Ramos (cell line): ENCODE measurements at regions not wholly inside any gene's neighbourhood (a gene's known extent, or its start where the extent isn't known, plus 50 kb on each side); places are given as distances from the start of the nearest gene placed in this dataset.

Experiments used
- in situ Hi-C: fragments of 300-500 bp; cut with MboI; formaldehyde crosslinking; loops from one replicate; pipeline ENCODE4 v1.14.3; 2022; ENCODE audit warnings: low sequenced_read_pairs; ENCODE audit not compliant: unreplicated experiment

DNA sequence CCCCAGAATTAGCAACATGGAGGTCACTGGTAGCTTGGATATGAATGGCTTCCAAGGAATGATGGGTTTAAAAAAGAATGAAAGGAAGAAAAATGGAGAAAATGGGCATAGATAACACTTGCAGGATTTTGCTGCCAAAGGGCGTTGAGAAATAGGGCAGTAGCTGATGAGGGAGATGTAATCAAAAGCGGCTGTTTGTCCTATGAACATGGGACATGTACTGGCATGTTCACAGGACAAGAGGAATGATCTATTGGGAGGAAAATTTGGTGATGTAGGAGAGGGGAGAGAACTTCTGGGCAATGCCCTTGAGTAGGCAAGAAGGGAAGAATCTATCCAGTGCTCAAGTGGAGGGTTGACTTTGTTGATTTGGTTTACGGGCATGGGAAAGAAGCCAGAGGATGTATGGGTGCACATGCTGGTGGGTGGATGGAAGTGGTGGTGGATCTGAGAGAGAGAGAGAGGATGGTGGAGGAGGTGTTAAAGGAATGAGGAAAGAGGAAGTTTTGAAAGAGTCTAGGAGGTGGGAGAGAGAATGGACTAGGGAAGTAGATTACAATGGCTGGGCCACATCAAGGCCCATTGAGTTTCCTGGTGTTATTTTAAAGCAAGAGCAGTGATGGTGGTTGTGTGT, 115.1 kb upstream of the MVB12B start:
- in situ Hi-C loops, result no loop called here

DNA sequence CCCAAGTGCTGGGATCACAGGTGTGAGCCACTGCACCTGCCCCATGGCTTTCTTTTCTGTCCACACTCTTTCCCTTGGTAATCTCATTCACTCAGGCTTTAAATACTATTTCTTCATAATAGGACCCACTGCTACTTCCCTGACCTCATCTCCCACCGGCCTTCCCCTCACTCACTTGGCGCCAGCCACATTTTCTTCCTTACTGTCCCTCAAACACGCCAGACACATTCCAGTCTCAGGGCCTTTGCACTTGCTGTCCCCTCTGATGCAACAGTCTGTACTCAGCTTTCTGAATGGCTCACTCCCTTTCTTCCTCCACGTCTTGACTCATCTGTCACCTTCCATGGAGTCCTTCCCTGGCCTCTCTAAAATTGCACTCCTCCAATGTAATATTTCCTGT, 111.1 kb upstream of the MVB12B start:
- in situ Hi-C loops, result no loop called here

DNA sequence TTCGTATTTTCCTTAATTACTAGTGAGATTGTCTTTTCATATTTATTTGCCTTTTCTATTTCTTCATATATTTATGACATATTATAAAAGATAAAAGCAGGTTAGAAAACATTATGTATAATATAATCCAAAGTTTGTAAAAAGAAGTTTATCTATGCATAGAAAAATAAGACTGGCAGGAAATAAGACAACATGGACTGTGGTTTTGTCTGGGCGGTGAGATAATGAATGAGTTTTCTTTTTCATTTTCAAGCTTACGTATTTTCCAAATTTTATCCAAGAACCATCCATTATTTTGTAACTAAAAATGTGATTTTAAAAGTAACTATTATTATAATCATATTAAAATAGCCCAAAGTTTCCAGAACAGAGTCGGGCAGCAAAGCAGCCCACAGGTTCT, 109.8 kb upstream of the MVB12B start:
- in situ Hi-C loops, result no loop called here

DNA sequence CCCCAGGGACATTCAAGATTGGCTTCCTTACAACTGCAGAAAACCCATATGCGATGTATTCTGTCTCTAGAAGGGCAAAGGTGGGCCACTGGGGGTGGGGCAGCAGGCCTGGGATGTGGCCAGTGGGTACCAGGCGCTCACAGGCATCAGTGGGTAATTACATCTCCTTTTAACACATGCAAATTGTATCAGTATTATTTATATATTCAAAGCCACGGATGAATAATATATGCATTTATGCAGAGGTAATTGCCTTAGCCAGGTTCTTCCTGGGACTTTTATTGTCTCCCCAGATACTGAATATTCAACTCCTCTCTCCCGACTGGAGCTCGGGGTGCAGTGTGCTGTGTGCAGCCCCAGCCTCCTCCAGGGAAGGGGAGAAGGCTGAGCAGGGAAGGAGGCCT, 109.4 kb upstream of the MVB12B start:
- in situ Hi-C loops, result no loop called here

DNA sequence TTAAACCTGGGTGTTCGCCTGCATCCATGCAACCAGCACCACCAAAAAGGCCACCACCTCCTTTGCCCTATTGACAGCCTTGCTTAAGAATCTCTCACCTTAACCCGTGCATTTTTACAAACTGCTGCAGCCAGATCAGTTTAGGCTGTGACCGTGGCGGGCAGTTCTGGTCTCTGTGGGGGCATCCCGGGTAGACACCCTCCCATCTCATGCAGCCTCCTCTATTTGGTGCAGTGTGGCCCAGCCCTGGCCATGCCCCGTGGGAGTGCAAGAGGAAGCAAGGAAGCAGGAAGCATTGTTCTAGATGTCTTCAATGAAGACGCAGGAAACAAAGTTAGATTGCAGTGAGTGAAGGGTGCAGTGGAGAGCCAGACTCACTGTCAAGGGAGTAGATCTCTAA, 108.8 kb upstream of the MVB12B start:
- in situ Hi-C loops, result no loop called here

DNA sequence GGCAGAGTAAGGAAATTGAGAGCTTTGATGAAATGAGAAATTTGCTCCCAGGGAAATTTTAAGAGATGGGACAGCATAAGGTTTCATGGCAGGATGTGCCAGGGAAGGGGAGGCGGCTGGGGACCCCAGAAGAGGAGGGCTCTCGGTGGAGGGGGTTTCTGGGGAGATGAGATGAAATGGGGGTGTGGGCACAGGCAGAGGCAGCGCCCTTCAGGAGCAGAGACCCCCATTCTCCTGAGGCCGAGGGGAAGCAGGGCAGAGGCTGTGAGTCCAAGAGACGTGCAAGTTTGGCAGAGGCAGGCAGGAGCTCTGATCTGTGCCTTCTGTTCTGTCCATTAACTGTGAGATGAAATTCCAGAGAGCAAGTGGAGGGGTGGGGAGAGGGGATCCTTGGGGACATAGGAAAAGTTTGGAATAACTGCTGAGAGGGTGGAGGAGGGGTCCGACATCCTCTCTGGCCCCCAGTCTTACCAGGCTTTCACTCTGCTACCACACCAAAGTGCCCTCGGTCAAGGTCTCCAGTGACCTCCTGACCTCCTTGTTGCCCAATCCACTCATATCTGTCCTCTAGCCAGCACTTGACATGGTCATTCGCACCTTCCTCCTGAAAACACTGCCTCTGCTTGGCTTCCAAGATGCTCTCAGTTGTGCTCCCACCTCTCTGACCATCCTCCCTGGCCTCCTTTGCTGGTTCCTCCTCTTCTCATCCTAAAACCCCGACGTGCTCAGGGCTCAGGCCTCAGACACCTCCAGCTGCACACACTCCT, 108.1 kb upstream of the MVB12B start:
- in situ Hi-C loops, result no loop called here

DNA sequence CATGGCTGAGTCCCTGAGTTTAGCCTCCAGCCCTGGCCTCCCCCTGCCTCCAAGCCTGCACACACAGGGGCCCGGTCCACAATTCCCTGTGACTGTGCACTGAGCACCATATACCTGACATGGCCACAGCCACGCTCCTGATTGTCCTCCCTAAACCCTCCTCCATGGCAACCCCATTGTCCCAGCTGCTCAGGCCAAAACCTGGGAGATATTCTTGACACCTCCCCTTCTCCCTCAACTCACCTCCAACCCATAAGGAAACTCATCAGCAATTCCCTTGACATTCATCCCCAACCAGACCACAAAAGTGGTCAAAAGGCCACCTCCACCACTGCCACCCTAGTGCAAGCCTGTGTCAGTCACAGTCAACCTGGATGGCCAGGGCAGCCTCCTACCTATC, 107.5 kb upstream of the MVB12B start:
- in situ Hi-C loops, result no loop called here

DNA sequence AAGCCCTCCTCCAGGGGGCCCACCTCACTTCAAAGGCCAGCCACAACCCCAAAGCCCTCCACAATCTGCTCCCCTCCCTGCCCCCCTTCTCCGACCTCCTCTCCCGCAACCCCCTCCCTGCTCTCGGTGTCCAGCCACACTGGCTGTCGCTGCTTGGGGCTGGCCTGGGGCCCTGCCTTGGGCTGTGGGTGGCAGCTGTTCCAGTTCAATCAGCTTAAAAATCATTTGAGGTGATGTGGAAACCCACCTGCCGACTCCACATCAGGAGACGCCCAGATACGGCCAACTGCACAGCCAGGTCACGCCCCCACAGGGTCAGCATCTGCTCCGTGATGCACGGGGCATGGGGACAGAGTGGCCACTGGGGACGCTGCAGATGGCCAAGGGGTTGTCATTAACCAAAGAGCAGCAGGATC, 107.0 kb upstream of the MVB12B start:
- in situ Hi-C loops, result no loop called here

DNA sequence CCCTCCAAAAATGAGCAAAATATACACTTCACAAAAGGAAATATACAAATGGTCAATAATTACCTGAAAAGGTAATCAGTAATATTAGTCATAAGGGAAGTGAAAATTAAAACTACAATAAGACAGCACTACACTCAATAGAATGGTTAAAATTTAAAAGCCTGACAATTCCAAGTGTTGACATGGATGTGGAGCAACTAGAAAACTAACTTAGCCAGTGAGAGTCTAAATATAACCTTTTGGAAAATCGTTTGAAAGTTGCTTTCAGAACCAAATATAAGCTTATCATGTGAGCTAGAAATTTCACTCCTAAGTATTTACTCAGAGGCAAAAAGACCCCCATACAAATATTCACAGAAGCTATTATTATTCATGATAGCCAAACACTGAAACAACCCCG, 105.1 kb upstream of the MVB12B start:
- in situ Hi-C loops, result no loop called here

DNA sequence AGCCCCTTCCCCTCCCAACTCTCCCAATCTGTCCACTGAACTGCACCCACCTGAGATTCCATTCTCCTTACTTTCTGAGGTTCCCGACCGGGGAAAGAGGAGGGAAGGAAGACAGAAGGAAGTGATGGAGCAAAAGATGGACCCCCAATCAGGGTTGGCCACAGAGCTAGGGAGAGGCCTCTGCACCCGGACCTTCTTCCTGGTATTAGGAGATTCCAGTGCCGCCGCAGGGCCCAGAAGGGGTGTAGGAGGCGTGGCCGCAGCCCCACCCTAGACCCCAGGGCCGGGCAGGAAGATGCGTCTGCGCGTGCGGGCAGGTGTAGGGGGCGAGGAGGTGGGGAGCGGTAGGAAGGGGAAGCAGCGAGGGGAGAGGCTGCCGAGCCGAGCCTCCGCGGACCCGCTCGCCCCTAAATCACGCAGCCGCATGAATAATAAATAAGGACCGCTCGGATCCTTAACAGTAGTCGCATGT, 104.2 kb upstream of the MVB12B start:
- in situ Hi-C loops, result no loop called here

DNA sequence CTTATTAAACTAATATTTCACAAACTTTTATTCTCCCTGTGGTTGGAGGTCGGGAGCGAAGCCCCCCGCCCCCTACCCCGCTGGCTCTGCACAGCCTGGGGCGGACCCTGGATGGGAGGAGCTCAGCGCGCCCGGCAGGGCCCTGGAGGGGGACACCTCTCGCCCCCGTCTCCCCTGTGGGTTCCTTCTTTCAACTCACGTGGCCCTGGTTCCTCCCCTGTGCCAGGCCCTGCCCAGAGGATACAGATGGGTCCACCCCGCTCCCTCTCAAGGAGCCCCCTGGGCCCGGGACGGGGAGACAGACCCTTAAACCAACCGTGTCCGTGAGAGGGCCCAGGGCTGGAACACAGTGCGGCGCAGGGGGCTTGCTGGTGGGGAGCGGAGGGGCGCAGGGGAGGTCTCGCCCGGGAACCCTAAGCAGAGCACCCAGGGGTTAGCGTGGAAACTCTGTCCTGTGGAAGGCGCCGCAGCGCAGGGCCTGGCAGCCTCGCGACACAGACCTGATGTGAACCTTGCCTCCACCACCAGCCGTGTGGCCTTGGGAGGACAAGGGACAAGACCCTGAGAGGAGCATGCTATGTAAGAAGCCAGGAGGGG, 103.7 kb upstream of the MVB12B start:
- in situ Hi-C loops, result no loop called here

DNA sequence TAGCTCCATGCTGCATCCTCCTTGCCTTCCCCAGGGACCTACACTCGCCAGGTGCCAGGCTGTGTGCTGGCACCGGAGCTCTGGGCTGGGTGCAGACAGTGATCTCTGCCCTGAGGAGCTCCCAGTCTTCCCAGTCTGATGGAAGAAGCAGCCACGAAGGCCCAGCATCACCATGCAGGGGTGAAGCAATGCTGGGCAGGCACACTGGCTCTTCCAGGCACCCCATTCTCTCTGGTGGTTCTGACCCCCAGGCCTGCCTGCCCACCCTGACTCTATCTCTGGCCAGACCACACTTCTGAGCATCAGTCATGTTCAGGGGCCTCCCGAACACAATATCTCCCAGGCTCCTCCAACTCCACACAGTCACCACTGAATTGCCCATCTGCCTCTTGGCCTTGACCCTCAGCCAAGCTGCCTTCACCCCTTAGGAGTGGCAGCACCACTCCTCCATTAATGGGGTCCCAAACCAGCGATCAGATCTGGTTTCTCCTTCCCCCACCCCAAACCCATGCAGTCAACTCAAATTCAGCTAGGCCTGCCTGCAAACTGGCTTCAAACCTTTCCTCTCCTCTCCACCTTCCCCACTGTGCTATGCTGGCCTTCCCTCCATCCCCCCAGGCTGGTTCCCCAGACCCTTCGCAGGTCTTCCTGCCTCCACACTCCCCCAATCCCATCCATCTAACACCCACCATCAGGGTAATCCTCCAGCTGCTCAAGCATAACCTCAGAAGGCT, 102.7 kb upstream of the MVB12B start:
- in situ Hi-C loops, result no loop called here

DNA sequence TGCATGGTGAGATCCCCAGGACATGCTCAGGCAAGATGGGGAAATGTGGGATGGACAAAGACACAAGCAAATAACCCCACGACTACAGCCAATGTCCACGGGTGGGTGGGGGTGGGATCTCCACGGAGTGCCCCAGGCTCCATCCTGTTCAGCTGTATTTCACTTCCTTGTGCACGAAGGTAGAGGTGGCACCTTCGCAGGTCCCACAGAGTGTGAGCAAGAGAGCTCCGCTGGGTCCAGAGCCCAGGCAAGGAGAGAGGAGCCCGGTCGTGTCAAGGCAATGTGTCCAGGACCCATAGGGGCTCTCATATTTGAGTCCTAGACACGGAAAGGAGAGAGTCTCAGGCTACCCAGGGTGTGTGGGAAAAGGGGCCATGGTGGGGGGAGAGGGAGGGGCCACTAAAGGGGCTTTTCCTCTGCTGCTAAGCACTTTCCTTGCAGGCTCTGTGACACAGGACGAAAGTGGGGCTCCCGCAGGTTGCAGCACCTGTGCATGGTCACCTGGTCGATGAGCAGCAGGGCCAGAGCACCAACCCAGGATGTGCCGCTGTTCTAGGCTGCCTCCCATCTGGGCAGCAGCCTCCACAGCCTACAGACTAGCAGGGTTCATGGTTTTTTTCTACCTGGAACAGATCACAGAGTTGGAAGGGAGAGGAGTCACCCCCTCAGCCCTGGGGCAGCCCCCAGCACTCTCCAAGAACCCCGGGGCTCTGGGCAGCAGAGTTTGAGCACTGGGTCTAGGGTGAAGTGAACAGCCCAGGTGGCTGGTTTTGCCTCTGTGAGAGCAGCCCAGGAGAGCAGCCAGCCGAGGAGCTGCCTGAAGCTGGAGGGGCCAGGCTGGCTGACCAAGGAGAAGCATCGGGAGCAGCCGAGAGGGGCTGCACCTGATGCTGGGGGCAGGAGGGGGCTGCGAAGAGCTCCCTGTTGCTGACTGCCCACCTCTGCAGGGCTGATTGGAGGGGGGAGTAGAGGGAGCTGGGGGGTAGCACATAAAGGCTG, 100.7 kb upstream of the MVB12B start:
- in situ Hi-C loops, result loop anchor here (5.0 kb wide), 1 partner anchor 814 kb away; no protein-coding TSS in a partner anchor

DNA sequence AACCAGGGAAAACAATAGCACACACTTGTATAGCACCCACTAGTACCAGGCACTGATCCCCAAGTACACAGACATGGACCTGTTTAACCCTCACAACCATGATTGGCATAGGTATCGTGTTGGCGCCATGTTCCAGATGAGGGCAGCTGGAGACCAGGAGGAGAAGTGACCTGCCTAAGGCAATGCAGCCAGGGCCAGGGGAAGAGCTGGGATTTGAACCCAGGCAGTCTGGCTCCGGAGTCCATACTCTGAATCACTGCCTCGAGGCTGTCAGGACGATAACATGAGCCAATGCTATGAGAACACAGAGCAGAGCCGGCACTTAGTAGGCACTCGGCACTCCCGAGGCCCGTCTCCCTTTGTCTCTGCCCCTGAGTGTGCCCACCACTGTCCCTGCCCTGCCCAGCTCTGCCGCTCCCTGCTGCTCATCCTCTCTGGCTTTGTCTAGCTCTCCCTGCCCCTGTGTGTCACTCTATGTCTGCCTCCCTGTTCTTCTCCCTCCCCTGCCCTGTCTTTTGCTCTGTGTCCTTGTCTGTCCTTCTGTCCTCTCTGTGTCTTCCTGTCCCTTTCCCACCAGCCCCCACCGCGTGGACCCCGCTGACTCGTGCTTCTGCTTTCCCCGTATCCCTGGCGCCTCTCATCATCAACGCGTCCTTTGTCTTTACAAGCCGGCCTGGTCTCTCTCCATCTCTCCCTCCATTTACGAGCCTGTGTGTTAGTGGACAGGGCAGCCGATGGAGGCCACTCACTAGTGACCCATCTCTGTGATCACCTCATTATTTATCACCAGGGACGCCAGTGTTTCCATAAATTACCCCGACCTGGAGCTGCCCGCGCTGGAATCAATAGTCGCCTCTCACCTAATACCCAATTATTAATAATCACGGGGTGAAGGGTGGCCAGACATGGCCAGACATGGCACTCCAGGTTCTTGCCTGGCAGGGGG, 99.4 kb upstream of the MVB12B start:
- in situ Hi-C loops, result loop anchor here (5.0 kb wide), 1 partner anchor 815 kb away; no protein-coding TSS in a partner anchor

DNA sequence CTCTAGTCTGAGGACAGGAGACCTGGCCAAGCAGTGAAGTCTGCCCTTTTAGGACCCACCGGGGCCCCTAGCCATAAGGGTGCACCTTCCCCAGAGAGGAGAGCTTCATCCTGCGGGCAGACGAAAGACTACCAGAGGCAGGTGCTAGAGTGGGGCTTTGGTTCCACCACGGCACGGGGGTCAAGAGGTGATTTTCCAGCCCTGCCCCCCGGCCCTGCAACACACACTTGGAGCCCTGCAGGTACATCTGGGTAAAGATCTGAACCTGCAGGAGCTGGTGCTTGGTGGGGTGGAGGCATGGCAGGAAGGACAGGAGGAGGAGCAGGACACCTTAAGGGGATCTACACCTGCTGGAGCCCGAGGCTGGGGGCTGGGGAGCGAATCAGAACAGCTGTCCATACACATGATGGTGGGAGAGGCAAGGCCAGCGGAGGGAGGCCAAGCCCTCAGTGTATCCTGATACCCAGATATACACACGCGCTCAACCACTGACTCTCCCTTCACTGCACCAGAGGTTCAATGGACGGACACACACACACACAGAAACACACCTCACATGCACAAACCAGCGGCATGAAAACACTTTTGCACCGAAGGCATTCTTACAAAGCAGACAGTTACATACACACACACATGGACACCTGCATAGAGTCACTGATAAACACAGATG, 98.4 kb upstream of the MVB12B start:
- in situ Hi-C loops, result loop anchor here (5.0 kb wide), 1 partner anchor 816 kb away; no protein-coding TSS in a partner anchor

DNA sequence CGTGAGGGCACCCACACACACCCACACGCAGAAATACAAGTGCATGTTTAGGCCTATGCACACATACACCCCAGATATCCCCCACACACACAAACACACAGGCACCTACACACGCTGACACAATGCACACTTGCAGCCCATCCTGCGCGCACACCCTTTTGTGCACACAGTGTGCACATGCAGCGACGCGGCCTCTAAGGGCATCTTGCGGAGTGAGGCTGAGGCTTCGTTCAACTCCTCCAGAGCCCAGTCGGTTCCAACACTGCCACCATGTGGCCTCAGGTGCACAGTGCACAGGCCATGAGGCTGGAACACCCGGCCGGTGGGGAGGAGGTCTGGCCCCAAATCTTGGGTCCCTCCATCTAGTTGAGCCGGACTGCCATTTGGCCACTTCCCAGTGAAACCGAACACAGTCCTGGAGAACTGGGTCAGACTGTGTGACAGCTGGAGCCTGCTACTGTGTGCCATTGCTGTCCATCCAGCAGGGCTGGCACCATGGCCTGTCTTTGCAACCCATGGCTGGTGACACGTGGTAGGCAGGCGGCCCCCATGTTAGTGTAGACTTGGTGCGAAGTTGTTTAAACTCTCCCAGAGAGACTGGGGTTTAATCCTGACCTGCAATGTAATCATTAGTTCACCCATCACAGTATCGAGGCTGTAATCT, 97.7 kb upstream of the MVB12B start:
- in situ Hi-C loops, result loop anchor here (5.0 kb wide), 1 partner anchor 817 kb away; no protein-coding TSS in a partner anchor

DNA sequence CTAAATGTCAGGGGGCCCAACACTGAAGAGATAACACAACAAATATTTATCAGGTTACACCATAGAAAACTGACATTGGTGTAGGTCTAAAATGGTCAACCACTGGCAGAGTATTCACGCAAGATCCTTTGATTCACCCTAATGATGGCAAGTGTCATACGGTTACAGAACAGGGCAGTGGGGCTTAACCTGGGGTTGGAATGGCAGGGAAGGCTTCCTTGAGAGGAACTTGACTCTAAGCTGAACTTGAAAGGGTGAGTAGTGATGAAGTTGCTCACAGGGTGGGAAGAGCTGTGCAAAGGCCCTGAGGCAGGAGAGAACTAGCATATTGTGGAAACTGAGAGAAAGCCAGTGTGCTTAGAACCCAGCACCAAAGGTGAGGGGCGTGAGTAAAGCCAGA, 97.1 kb upstream of the MVB12B start:
- in situ Hi-C loops, result loop anchor here (5.0 kb wide), 1 partner anchor 817 kb away; no protein-coding TSS in a partner anchor
